ENCODE measurements at regions not wholly inside any gene's neighbourhood (a gene's known extent, or its start where the extent isn't known, plus 50 kb on each side); places are given as distances from the start of the nearest gene placed in this dataset.

- Histone ChIP-seq H3K36me3 (ENCODE audit: insufficient read depth, low read length) (no peaks in the 10 kb centered on the region), H2AFZ (ENCODE audit: low read depth, low read length) (no peak overlapping the region), H3K79me2 (replicated peaks; ENCODE audit: insufficient read depth, low read length) (no peaks in the 10 kb centered on the region), H3K27ac (ENCODE audit: low read length) (no peak overlapping the region), H3K9ac (ENCODE audit: low read length) (no peak overlapping the region), H3K9me2 (ENCODE audit: insufficient read depth, low read length) (no peaks in the 10 kb centered on the region), H3K4me2 (ENCODE audit: low read length) (no peak overlapping the region), H3K9me3 (ENCODE audit: low read length) (no peaks in the 10 kb centered on the region), H3K27me3 (ENCODE audit: insufficient read depth, low read depth, low read length) (no peaks in the 10 kb centered on the region), H4K20me1 (ENCODE audit: insufficient read depth) (no peaks in the 10 kb centered on the region), H3K4me3 (ENCODE audit: low read length) (no peak overlapping the region), H3F3A (ENCODE audit: insufficient read depth, low read length, poor library complexity, severe bottlenecking) (no peaks in the 10 kb centered on the region)
- no peak for TF ChIP-seq MXI1 (conservative IDR thresholded peaks at IDR 0.05; ENCODE audit: poor library complexity, severe bottlenecking)
- no peak for TF ChIP-seq EP300 (conservative IDR thresholded peaks at IDR 0.05; ENCODE audit: poor library complexity, severe bottlenecking)
- TF ChIP-seq RAD21 (conservative IDR thresholded peaks at IDR 0.05), result no peak
- TF ChIP-seq REST (IDR thresholded peaks at IDR 0.05; ENCODE audit: borderline replicate concordance), result no peak
- no peak for TF ChIP-seq CTCF (IDR thresholded peaks at IDR 0.05; ENCODE audit: poor library complexity, severe bottlenecking)
- TF ChIP-seq SMC3 (conservative IDR thresholded peaks at IDR 0.05; ENCODE audit: poor library complexity), result no peak
- TF ChIP-seq POLR2AphosphoS5 (IDR thresholded peaks at IDR 0.05), result no peak
- no peak for TF ChIP-seq EZH2 (IDR thresholded peaks at IDR 0.05; ENCODE audit: borderline replicate concordance, insufficient read depth, low read length, poor library complexity, severe bottlenecking)
- no peak for TF ChIP-seq TAF1 (IDR thresholded peaks at IDR 0.05; ENCODE audit: low read depth)
These were observed 225.9 kb downstream of the WDR11 start for GRCh38 chr10:121076776-121077715.

- Histone ChIP-seq H3K4me3 (ENCODE audit: low read length) (no peak overlapping the region), H3K9me3 (ENCODE audit: low read length) (no peaks in the 10 kb centered on the region), H3K79me2 (replicated peaks; ENCODE audit: insufficient read depth, low read length) (no peaks in the 10 kb centered on the region), H3K27me3 (ENCODE audit: insufficient read depth, low read depth, low read length) (no peaks in the 10 kb centered on the region), H3K27ac (ENCODE audit: low read length) (no peak overlapping the region), H3K9me2 (ENCODE audit: insufficient read depth, low read length) (no peaks in the 10 kb centered on the region), H3K36me3 (ENCODE audit: insufficient read depth, low read length) (no peaks in the 10 kb centered on the region), H3F3A (ENCODE audit: insufficient read depth, low read length, poor library complexity, severe bottlenecking) (no peaks in the 10 kb centered on the region), H4K20me1 (ENCODE audit: insufficient read depth) (no peaks in the 10 kb centered on the region), H2AFZ (ENCODE audit: low read depth, low read length) (no peak overlapping the region), H3K4me2 (ENCODE audit: low read length) (no peak overlapping the region), H3K9ac (ENCODE audit: low read length) (no peak overlapping the region)
- TF ChIP-seq REST (IDR thresholded peaks at IDR 0.05; ENCODE audit: borderline replicate concordance) (no peak), POLR2AphosphoS5 (IDR thresholded peaks at IDR 0.05) (no peak), TAF1 (IDR thresholded peaks at IDR 0.05; ENCODE audit: low read depth) (no peak), MXI1 (conservative IDR thresholded peaks at IDR 0.05; ENCODE audit: poor library complexity, severe bottlenecking) (no peak), EZH2 (IDR thresholded peaks at IDR 0.05; ENCODE audit: borderline replicate concordance, insufficient read depth, low read length, poor library complexity, severe bottlenecking) (no peak), RAD21 (conservative IDR thresholded peaks at IDR 0.05) (no peak), SMC3 (conservative IDR thresholded peaks at IDR 0.05; ENCODE audit: poor library complexity) (no peak), EP300 (conservative IDR thresholded peaks at IDR 0.05; ENCODE audit: poor library complexity, severe bottlenecking) (no peak), CTCF (IDR thresholded peaks at IDR 0.05; ENCODE audit: poor library complexity, severe bottlenecking) (no peak)
These were observed 226.9 kb downstream of the WDR11 start for GRCh38 chr10:121078036-121078435.
